ENCODE measurements at regions not wholly inside any gene's neighbourhood (a gene's known extent, or its start where the extent isn't known, plus 50 kb on each side); places are given as distances from the start of the nearest gene placed in this dataset.

DNA sequence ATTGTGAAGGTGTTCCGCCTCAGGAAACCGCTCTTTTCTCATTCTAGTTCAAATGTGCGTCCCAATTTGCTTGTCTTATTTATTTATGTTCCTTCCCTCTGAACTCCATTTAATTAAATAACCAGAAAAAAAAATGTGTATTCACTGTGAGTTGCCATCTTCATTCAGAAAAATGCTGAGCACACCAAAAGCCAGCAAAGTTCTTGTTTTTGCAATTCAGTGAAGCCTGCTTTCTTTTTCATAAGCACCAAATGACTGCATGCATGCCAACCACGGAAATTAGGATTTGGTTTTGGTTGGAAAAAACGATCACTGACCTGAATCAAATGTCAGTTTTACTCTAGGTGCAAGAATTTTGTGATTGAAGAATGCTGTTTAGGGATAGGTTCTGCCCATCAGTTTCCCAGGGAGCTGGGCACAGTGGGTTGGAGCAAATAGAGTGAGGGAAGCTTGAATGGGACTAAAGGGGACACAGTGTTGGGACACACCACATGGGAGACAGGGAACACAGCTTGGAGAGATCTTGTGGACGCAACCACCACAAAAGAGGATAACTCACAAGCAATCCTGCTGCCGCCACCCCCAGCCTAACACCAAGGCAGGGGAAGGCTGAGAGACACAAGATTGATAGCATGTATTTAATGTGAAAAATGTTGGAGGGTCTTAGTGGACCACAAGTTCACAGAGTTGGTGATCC lies 183.4 kb upstream of the GALNT2 start:
- H3K27me3 Mint-ChIP-seq, result peaks cover 12% of the 10 kb centered on the region

DNA sequence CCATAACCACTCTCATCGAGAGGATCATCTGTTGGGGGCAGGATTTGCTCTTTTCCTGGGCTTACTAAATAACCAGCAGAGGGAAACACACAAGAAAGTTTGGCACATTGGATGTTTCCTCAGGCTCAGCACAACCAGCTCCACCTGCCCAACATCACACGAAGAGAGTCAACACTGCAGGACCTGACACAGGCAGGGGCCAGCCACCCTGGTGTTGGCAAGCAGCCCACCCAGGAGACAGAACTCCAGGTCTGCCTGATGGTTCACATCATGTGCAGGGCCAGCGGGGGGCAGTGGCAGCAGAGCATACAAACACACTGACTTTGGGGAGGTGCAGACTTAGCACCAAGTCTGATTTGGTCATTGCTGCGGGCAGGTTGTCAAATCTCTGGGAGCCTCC lies 182.3 kb upstream of the GALNT2 start:
- Mint-ChIP-seq H3K4me3 (no peak overlapping the region), H3K4me1 (ENCODE audit: low read depth) (peaks cover 8% of the 10 kb centered on the region), H3K27ac (no peak overlapping the region), H3K27me3 (peaks cover 9% of the 10 kb centered on the region), H3K36me3 (ENCODE audit: low read depth) (no peaks in the 10 kb centered on the region), H3K9me3 (no peaks in the 10 kb centered on the region)
- intact Hi-C loops (cut with micrococcal nuclease), result no loop called here

More for the DNA sequence above, 183.4 kb upstream of the GALNT2 start:
- Mint-ChIP-seq H3K27ac (no peak overlapping the region), H3K4me3 (no peak overlapping the region), H3K9me3 (no peaks in the 10 kb centered on the region), H3K4me1 (ENCODE audit: low read depth) (peaks cover 8% of the 10 kb centered on the region), H3K36me3 (ENCODE audit: low read depth) (no peaks in the 10 kb centered on the region)
- intact Hi-C loops (cut with micrococcal nuclease), result no loop called here

DNA sequence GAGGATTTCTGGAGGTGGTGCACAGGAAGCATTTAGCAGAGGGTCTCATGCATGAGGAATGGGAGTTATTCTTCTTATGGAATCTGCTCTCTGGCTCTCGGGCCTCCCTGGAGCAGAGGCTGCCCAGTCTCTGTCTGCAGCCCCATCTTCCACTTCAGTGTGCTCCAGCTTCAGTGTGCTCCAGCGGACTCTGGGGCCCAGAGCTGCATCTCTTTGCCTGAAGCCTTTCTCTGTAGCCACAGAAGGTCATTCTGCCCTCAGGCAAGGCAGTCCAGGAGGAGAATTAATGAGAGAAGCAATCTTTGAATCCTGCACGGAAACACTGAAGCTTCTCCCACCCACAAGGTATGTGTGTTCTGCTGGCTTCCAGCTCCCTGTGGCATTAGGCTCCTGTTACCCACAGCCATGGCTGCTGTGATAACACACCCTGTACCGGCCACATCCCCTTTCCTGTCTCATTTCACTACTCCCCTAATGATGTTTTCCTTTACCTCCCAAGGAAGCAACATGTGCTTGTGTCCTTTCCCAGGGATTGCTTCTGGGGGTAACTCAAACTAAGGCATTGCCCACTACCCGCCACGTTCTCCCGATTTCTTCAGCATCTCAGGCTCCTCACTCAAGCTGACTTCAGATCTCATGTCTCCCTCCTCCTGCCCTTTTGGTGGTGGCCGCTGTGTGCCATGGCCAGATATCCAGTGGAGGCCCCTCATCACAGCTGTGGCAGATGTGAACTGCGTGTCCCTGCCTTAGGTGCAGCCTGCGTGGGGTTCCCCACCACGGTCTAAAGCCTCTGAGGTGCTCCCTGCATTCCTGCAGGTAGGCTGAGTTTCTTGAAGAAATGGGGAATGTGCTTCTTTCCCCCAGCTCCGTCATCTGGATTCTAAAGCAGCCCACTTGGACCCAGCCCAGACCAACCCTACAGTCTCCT lies 181.2 kb upstream of the GALNT2 start:
- H3K36me3 Mint-ChIP-seq (ENCODE audit: low read depth), result no peaks in the 10 kb centered on the region
- H3K4me1 Mint-ChIP-seq (ENCODE audit: low read depth), result peaks cover 8% of the 10 kb centered on the region
- H3K27me3 Mint-ChIP-seq, result peaks cover 5% of the 10 kb centered on the region
- intact Hi-C loops (cut with micrococcal nuclease), result no loop called here
- H3K4me3 Mint-ChIP-seq, result no peak overlapping the region
- H3K9me3 Mint-ChIP-seq, result no peaks in the 10 kb centered on the region
- H3K27ac Mint-ChIP-seq, result no peak overlapping the region

DNA sequence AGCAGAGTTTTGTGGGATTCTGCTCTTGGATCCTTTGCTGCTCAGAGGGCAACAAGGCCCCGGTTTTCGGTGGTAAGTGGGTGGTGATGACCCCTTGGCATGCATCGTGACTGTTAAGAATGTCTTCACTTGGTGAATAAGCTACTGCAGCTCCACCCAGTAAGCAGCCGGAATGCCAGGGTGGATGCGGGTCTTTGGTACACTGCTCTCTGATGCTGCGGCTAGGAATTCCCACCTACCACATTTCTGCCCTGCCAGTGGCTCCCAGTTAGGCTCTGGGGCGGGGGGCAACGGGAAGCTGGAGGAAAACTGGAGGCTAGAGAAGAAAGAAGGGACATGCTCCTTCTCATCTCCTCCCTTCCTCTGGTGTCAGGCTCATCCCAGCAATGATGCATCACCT lies 180.4 kb upstream of the GALNT2 start:
- peaks cover 8% of the 10 kb centered on the region for H3K4me1 Mint-ChIP-seq (ENCODE audit: low read depth)
- intact Hi-C loops (cut with micrococcal nuclease), result no loop called here
- no peaks in the 10 kb centered on the region for H3K36me3 Mint-ChIP-seq (ENCODE audit: low read depth)
- H3K4me3 Mint-ChIP-seq, result no peak overlapping the region
- H3K27me3 Mint-ChIP-seq, result peaks cover 3% of the 10 kb centered on the region
- no peak overlapping the region for H3K27ac Mint-ChIP-seq
- no peaks in the 10 kb centered on the region for H3K9me3 Mint-ChIP-seq

DNA sequence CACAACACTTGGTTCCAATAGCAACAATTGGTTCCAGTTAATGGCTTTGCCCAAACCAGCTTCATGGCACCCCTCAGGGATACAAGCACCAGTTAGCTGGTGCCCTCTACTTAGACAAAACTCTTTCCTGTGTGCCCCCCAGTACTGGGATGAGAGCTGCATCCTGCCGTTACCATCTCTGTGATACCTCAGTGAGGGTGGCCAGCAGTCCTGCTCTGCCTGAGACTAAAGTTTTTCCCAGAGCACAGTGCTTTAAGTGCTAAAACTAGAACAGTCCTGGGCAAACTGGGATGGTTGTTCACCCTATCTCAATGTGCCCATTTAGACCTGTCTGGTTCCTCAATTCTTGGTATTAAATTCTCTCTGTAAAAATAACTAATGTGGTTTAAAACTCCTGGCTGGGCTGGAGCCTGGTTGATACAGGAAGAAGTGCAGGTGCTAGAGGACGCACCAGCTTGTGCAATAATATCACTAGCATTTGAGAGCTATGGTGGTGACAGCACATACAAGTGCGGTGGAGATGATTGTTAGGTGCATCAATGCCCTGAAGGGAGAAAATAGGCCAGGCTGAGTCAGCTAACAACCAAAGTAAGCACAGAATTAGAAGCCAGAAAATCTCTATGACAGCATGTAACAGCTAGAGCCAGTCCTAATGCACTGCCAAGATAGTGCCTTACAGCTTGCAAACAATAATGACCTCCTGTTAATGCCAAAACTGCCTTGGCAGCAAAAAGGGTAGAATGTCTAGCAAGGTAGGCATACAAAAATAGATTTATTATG lies 179.8 kb upstream of the GALNT2 start:
- intact Hi-C loops (cut with micrococcal nuclease), result no loop called here
- Mint-ChIP-seq H3K27me3 (peaks cover 5% of the 10 kb centered on the region), H3K27ac (no peak overlapping the region), H3K36me3 (ENCODE audit: low read depth) (no peaks in the 10 kb centered on the region), H3K4me1 (ENCODE audit: low read depth) (peaks cover 8% of the 10 kb centered on the region), H3K9me3 (no peaks in the 10 kb centered on the region), H3K4me3 (no peak overlapping the region)

DNA sequence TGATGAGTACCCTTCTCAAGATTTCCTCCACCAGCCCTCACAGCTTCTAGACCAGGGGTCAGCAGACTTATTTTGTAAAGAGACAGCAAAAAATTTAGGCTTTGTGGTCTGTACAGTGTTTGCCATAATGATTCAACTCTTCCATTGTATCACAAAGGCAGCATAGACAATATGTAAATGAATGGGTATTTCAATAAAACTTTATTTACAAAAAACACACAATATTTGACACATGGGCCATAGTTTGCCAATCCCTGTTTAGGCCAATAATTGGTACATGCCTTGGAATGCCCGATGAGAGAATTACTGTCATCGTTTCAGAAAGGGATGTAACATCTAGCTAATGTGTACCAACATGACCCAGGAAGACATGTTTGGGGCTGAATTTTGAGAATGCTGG lies 178.9 kb upstream of the GALNT2 start:
- H3K4me1 Mint-ChIP-seq (ENCODE audit: low read depth), result peaks cover 4% of the 10 kb centered on the region
- no peak overlapping the region for H3K4me3 Mint-ChIP-seq
- H3K36me3 Mint-ChIP-seq (ENCODE audit: low read depth), result no peaks in the 10 kb centered on the region

DNA sequence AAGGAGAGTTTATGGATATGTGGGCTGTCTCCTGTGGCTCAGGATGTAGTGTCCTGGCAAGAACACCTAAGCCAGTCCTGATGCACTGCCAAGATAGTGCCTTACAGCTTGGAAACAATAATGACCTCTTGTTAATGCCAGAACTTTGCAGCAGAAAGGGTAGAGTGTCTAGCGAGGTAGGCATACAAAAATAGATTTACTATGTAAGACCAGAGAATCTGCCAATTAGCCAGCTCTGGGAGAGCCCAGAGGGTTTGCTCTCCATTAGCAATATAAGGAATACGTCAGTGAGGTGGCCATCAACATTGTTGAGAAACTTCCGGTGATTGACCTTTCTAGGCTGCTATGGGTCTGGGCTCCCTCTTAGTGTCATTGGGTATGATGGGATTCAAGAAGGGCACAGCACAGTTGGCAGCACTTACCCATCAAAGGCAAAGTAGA lies 178.5 kb upstream of the GALNT2 start:
- Mint-ChIP-seq H3K36me3 (ENCODE audit: low read depth) (no peaks in the 10 kb centered on the region), H3K9me3 (no peaks in the 10 kb centered on the region), H3K4me1 (ENCODE audit: low read depth) (no peaks in the 10 kb centered on the region), H3K27me3 (peaks cover 7% of the 10 kb centered on the region), H3K27ac (no peak overlapping the region), H3K4me3 (no peak overlapping the region)
- intact Hi-C loops (cut with micrococcal nuclease), result no loop called here

More for the DNA sequence above, 178.9 kb upstream of the GALNT2 start:
- H3K9me3 Mint-ChIP-seq, result no peaks in the 10 kb centered on the region
- no peak overlapping the region for H3K27ac Mint-ChIP-seq
- intact Hi-C loops (cut with micrococcal nuclease), result no loop called here
- peaks cover 5% of the 10 kb centered on the region for H3K27me3 Mint-ChIP-seq

DNA sequence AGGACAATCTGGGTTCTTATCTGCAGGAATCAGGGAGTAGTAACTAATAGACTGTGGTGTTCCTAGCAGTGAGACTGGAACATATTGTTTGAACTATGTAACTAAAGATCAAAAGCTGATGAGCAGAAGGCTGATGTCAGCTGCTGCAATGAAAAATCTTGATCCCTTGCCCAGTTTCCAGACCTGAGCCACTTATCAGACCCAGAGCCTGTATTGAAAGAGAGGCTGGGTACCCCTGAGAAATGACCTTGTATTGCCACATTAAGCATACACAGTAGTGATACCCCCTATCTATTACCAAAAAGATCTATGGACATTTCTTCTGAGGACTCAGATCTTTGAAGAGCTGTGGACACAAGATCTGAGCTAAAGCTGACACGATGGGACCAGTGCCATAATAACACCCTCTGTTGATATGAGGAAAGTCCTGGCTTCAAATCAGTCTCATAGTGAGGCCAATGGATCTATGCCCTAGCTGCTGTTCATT lies 178.0 kb upstream of the GALNT2 start:
- no peak overlapping the region for H3K27ac Mint-ChIP-seq
- no peak overlapping the region for H3K4me3 Mint-ChIP-seq
- intact Hi-C loops (cut with micrococcal nuclease), result no loop called here
- H3K9me3 Mint-ChIP-seq, result no peaks in the 10 kb centered on the region
- H3K36me3 Mint-ChIP-seq (ENCODE audit: low read depth), result no peaks in the 10 kb centered on the region
- peaks cover 10% of the 10 kb centered on the region for H3K27me3 Mint-ChIP-seq
- no peaks in the 10 kb centered on the region for H3K4me1 Mint-ChIP-seq (ENCODE audit: low read depth)

DNA sequence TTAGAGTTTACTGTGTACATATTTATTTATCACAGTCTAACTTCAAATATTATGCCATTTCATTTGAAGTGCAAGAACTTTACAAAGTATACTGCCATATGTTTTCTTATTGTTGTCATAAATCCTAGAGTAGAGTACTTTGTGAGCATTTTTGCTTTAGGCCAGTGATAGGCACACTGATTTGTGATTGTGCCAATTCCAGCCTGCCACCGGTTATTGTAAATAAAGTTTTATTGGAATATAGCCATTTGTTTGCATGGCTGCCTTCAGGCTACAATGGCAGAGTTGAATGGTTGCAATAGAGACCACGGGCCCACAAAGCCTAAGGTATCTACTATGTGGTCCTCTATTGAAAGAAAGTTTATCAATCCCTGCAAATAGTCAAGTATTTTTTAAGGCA lies 175.8 kb upstream of the GALNT2 start:
- peaks cover 20% of the 10 kb centered on the region for H3K27me3 Mint-ChIP-seq
- intact Hi-C loops (cut with micrococcal nuclease), result no loop called here
- H3K27ac Mint-ChIP-seq, result no peak overlapping the region
- no peaks in the 10 kb centered on the region for H3K4me1 Mint-ChIP-seq (ENCODE audit: low read depth)
- H3K36me3 Mint-ChIP-seq (ENCODE audit: low read depth), result no peaks in the 10 kb centered on the region
- no peaks in the 10 kb centered on the region for H3K9me3 Mint-ChIP-seq
- H3K4me3 Mint-ChIP-seq, result no peak overlapping the region

DNA sequence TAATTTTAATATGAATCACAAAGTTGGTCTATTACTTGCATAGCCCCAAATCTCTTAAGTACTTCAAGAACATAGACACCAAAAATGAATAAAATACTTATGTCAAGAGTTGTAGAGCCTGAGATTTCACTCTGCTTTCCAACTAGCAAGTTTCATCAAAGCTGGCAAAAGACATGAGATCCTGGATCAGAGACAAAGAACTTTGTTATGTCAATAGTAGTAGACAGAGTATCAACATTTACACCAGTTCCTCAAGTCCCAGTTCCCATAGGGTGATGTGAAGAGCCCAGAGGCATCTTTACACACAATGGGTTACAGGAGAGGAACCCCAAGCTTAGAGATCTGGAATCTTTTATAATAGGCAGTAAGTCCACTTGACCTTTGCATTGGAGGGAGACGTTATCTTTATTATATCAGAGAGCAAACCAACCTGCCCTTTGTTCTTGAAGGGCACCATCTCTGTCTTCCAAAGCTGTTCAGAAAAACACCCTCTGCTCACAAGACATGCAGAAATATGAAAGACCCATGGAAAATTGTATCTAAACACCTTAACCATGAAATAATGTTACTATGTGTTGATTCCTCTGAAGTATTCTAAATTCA lies 174.4 kb upstream of the GALNT2 start:
- Mint-ChIP-seq H3K9me3 (no peaks in the 10 kb centered on the region), H3K27me3 (peaks cover 20% of the 10 kb centered on the region), H3K27ac (no peak overlapping the region), H3K36me3 (ENCODE audit: low read depth) (no peaks in the 10 kb centered on the region), H3K4me3 (no peak overlapping the region), H3K4me1 (ENCODE audit: low read depth) (no peaks in the 10 kb centered on the region)
- intact Hi-C loops (cut with micrococcal nuclease), result no loop called here

DNA sequence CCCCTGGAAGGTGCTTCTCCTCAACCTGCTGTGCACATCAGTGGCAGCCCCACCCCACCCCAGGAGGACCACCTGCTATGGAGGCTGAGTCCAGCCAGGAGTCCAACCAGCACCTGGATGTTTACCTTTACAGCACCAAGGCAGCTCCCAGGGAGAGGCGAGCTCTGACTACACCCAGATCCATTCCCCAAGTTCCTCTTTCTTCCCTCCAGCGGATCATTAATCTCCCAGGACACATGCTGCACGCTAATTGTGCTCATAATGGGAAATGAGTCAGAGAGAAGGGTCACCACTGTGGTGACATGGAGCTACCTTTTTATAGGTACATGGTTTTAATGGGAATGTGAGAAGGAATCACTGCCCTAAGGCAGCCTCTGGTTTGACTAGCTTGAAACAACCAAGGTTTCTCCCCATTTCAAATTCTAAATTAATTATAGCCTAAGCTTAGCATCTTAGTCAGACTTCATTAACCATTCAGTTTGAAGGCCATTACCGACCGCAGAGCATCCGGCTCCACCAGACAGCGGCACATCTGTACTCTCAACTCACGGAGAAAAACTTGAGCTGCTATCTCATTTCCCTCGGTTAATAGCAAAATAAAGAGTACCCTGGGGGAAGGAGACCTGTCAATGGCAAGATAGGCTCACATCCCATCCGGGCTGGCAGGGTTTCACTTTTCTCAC lies 173.1 kb upstream of the GALNT2 start:
- Mint-ChIP-seq H3K9me3 (no peaks in the 10 kb centered on the region), H3K4me1 (ENCODE audit: low read depth) (no peaks in the 10 kb centered on the region)
- intact Hi-C loops (cut with micrococcal nuclease), result no loop called here

DNA sequence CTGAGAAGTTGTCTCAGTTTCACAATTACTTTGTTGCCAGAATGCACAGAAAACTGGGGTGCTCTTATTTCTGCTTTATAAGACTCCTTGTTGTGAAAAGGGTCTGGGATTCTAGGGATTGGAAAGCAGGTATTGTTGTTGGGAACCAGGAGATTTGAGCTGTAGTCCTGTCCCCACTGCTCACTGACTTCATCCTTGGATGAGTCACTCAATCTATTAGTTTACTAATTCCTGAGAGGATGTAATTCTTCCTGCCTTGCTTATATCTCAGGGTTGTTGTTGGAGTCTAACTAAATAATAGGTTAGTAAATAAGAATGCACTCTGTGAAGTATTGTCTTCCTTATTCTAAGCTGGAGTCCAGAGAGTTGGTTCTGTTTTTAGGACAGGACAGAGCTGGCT lies 172.5 kb upstream of the GALNT2 start:
- H3K27ac Mint-ChIP-seq, result no peak overlapping the region
- no peak overlapping the region for H3K4me3 Mint-ChIP-seq
- no peaks in the 10 kb centered on the region for H3K36me3 Mint-ChIP-seq (ENCODE audit: low read depth)
- no peaks in the 10 kb centered on the region for H3K4me1 Mint-ChIP-seq (ENCODE audit: low read depth)
- intact Hi-C loops (cut with micrococcal nuclease), result no loop called here
- H3K27me3 Mint-ChIP-seq, result peaks cover 20% of the 10 kb centered on the region
- no peaks in the 10 kb centered on the region for H3K9me3 Mint-ChIP-seq

More for the DNA sequence above, 173.1 kb upstream of the GALNT2 start:
- no peaks in the 10 kb centered on the region for H3K36me3 Mint-ChIP-seq (ENCODE audit: low read depth)
- H3K27me3 Mint-ChIP-seq, result peaks cover 20% of the 10 kb centered on the region
- H3K4me3 Mint-ChIP-seq, result no peak overlapping the region
- H3K27ac Mint-ChIP-seq, result no peak overlapping the region

DNA sequence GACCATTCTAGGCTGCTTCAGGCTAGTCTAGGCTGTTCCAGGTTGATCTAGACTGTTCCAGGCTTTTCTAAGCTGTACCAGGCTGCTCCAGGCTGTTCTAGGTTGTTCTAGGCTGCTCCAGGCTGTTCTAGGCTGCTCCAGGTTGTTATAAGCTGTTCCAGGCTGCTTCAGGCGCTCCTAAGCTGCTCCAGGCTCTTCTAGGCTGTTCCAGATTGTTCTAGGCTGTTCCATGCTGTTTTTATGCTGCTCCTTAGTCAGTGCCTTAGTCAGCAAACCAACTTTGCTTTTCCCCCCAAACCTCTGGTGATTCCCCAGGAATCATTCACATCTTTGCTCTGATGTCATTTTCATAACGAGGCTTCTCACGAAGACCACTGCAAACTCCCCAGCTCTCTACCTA lies 171.4 kb upstream of the GALNT2 start:
- Mint-ChIP-seq H3K27me3 (peaks cover 17% of the 10 kb centered on the region), H3K36me3 (ENCODE audit: low read depth) (no peaks in the 10 kb centered on the region), H3K4me1 (ENCODE audit: low read depth) (no peaks in the 10 kb centered on the region), H3K4me3 (no peak overlapping the region), H3K9me3 (no peaks in the 10 kb centered on the region), H3K27ac (no peak overlapping the region)
- intact Hi-C loops (cut with micrococcal nuclease), result no loop called here
